ENCODE measurements at regions not wholly inside any gene's neighbourhood (a gene's known extent, or its start where the extent isn't known, plus 50 kb on each side); places are given as distances from the start of the nearest gene placed in this dataset.
A peak's percentile ranks its signal among the peaks of the same experiment; 100 is the strongest.

DNA sequence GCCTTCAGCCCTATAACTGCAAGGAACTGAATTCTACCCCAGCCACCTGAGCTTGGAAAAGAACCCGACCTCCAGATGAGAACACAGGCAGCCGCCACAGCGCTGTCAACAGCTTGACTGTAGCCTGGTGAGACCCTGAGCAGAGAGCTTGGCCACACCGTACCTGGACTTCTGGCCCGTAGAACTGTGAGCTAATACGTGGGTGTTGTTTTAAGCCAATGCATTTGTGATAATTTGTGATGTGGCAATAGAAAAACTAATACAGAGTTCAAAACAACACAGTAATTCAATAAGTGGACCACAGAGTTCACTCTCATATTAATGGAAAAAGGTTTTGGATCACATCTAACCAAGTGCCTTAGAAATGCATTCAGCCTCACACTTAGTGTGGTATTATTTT lies 96.6 kb upstream of the TBL1X start:
- WGBS, 2 donors = 78 to 88% methylated on average over 6 of the region's 6 CpGs
- no peaks in the 10 kb centered on the region for H3K36me3 ChIP-seq
- no peak overlapping the region for H3K27ac ChIP-seq
- no peaks in the 10 kb centered on the region for H3K9me3 ChIP-seq
- no peak overlapping the region for H3K4me3 ChIP-seq
- TF ChIP-seq, protein P1, sequence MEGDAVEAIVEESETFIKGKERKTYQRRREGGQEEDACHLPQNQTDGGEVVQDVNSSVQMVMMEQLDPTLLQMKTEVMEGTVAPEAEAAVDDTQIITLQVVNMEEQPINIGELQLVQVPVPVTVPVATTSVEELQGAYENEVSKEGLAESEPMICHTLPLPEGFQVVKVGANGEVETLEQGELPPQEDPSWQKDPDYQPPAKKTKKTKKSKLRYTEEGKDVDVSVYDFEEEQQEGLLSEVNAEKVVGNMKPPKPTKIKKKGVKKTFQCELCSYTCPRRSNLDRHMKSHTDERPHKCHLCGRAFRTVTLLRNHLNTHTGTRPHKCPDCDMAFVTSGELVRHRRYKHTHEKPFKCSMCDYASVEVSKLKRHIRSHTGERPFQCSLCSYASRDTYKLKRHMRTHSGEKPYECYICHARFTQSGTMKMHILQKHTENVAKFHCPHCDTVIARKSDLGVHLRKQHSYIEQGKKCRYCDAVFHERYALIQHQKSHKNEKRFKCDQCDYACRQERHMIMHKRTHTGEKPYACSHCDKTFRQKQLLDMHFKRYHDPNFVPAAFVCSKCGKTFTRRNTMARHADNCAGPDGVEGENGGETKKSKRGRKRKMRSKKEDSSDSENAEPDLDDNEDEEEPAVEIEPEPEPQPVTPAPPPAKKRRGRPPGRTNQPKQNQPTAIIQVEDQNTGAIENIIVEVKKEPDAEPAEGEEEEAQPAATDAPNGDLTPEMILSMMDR (IDR thresholded peaks at IDR 0.05) = no peak
- TF ChIP-seq POLR2A (IDR thresholded peaks at IDR 0.05) (no peak), EP300 (IDR thresholded peaks at IDR 0.05) (no peak)
- no peak for DNase-seq (ENCODE audit: low spot score in 2 of 2)
- no peaks in the 10 kb centered on the region for H3K27me3 ChIP-seq
- H3K4me1 ChIP-seq = no peaks in the 10 kb centered on the region

DNA sequence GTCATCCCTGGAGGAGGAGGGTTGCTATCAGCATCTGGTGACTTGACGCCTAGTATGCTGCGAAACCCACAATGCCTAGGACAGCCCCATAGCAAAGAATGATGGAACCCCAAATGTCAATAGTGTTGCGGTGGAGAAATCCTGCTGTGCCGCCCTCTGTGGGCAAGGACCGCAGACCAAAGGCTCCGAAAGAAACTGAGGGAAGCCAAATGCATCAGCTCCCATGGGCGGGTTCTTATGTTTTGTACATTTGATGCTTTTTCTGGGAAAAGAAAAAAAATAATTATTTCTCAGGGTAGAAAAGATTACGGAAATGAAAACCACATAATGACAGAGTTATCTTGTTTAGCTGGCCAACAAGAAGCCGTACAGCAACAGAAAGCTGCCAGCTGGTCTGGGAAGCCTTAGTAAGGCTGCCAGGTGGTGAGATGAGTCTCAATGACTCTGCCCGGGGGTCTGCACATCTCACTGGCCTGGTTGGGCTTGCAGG lies 95.0 kb upstream of the TBL1X start:
- 83 to 88% methylated on average over 10 of the region's 10 CpGs for WGBS, 2 donors
- DNase-seq (ENCODE audit: low spot score in 2 of 2) = no peak
- TF ChIP-seq, protein P1 (IDR thresholded peaks at IDR 0.05) = no peak
- no peak for TF ChIP-seq EP300 (IDR thresholded peaks at IDR 0.05)
- TF ChIP-seq POLR2A (IDR thresholded peaks at IDR 0.05) = no peak

DNA sequence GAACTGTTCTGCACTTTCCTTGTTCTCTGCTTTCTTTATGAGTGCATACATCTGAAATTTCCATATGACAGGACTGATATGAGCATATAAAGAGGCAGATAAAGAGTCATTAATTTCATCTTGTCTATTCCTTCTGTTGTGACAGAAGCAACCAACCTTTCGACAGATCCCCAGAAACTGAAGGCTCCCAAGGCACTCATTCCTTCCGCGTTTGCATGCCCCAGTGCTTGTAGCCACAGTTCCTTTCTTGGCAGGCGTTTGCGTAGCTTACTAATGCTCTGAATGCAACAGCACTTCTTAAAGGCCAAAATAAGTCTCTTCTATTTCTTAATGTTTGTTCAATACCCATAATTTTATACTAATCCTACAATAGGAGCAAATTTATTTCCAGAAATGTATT lies 94.0 kb upstream of the TBL1X start:
- WGBS, 2 donors = 39 to 51% methylated on average over 5 of the region's 5 CpGs
- Histone ChIP-seq H3K27ac (no peak overlapping the region), H3K4me3 (no peak overlapping the region), H3K27me3 (no peaks in the 10 kb centered on the region), H3K4me1 (no peaks in the 10 kb centered on the region), H3K36me3 (no peaks in the 10 kb centered on the region), H3K9me3 (no peaks in the 10 kb centered on the region)
- TF ChIP-seq EP300 (IDR thresholded peaks at IDR 0.05) = no peak
- no peak for TF ChIP-seq POLR2A (IDR thresholded peaks at IDR 0.05)
- TF ChIP-seq, protein P1 (IDR thresholded peaks at IDR 0.05) = no peak
- DNase-seq (ENCODE audit: low spot score in 2 of 2) = peak in 1 of 2 donors; percentile 27

More for the DNA sequence above, 95.0 kb upstream of the TBL1X start:
- H3K9me3 ChIP-seq = no peaks in the 10 kb centered on the region
- no peak overlapping the region for H3K4me3 ChIP-seq
- H3K27ac ChIP-seq = no peak overlapping the region
- H3K27me3 ChIP-seq = no peaks in the 10 kb centered on the region
- H3K36me3 ChIP-seq = no peaks in the 10 kb centered on the region
- H3K4me1 ChIP-seq = no peaks in the 10 kb centered on the region

DNA sequence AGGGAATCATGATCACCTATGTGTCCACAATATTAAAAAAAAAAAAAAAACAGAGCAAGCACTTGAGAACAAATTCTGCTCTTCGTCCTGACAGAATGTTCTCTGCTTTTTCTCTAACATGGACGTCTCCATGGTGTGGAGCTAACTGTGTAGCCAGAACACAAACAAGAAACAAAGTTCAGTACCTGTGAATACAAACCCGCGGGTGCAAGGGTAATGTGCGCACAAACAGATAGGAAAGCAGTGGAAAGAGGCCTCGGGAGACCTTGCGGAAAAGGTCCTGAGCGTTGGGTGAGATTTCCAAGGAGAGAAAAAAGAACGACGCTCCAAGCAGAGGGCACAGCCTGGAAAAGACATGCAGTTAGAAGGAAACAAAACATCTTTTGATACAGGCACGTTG lies 92.0 kb upstream of the TBL1X start:
- Histone ChIP-seq H3K9me3 (no peaks in the 10 kb centered on the region), H3K36me3 (no peaks in the 10 kb centered on the region), H3K4me3 (no peak overlapping the region), H3K27ac (no peak overlapping the region), H3K4me1 (no peaks in the 10 kb centered on the region), H3K27me3 (no peaks in the 10 kb centered on the region)
- WGBS, 2 donors = 73 to 78% methylated on average over 11 of the region's 11 CpGs
- TF ChIP-seq POLR2A (IDR thresholded peaks at IDR 0.05) = no peak
- TF ChIP-seq EP300 (IDR thresholded peaks at IDR 0.05) = no peak
- TF ChIP-seq, protein P1 (IDR thresholded peaks at IDR 0.05) = no peak
- no peak for DNase-seq (ENCODE audit: low spot score in 2 of 2)

DNA sequence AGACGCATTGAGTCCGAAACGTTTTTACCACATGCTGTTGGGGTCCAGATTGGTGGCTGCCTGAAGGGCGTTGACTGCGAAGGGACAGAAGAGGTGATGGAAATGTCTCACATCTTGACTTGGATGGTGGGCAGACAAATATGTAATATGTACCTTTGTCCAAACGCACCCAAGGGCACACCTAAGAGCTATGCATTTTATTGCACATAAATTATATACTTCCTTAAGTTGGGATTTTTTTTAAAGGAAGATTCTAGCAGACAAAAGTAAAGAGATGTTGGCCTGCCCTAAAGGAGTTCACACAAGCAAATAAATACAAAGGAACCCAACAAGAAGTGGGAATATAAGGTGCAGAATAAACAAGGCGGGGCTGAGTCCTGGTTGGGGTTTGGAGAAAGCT lies 91.1 kb upstream of the TBL1X start:
- no peak for DNase-seq (ENCODE audit: low spot score in 2 of 2)
- 86 to 90% methylated on average over 7 of the region's 7 CpGs for WGBS, 2 donors
- Histone ChIP-seq H3K9me3 (no peaks in the 10 kb centered on the region), H3K27ac (no peak overlapping the region), H3K4me1 (no peaks in the 10 kb centered on the region), H3K36me3 (no peaks in the 10 kb centered on the region), H3K27me3 (no peaks in the 10 kb centered on the region), H3K4me3 (no peak overlapping the region)
- TF ChIP-seq, protein P1 (IDR thresholded peaks at IDR 0.05) = no peak
- TF ChIP-seq EP300 (IDR thresholded peaks at IDR 0.05) (no peak), POLR2A (IDR thresholded peaks at IDR 0.05) (no peak)
